Glomerular endothelial cell (primary cell): ENCODE measurements at regions not wholly inside any gene's neighbourhood (a gene's known extent, or its start where the extent isn't known, plus 50 kb on each side); places are given as distances from the start of the nearest gene placed in this dataset.

ENCODE experiments used
- DNase-seq: peaks from one replicate; pipeline ENCODE4 v3.0.0-alpha.2; 2011; ENCODE audit warnings: low read depth, low spot score; ENCODE audit errors: extremely low read depth

GRCh38 chr6:147752689-147753403, 244.4 kb downstream of the SAMD5 start:
- DNase-seq: no peak

DNA sequence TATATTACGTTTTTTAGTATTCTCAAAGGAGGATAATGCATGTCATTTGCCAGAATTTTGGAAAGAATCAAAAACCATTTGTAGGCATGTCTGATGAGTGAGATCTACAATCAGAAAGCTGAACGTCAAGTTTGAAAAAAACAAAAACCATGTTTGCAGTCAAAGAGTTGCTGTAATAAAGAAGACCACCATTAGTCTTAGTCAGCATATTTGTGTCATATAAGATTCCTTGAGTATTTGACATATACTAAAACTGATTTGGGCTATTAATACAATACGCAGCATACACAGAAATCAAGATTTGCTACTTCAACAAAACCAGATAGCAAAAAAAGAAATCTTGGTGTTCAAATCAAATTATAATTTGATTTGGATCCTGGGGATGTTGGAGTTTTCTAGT, 247.5 kb downstream of the SAMD5 start:
- DNase-seq: no peak

GRCh38 chr6:147756891-147757290, 248.4 kb downstream of the SAMD5 start:
- no peak for DNase-seq

DNA sequence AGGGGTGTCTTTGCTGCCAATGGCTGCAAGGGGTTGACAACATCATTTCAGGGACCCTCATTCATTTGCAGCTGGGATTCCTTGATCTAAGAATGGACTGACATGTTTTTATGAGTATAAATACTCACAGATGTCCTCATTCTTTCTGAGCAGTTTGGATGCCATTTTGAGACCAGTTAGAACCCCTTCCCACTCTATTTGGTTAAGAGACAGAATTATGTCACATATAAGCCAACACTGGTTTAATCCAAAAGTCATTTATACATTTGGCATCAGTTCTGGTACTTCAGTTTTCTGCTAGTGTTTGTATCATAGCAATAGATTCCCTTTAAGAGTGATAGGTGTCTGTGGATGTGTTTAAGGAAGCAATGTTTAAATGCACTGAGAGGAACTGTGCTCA, 248.8 kb downstream of the SAMD5 start:
- DNase-seq: no peak

DNA sequence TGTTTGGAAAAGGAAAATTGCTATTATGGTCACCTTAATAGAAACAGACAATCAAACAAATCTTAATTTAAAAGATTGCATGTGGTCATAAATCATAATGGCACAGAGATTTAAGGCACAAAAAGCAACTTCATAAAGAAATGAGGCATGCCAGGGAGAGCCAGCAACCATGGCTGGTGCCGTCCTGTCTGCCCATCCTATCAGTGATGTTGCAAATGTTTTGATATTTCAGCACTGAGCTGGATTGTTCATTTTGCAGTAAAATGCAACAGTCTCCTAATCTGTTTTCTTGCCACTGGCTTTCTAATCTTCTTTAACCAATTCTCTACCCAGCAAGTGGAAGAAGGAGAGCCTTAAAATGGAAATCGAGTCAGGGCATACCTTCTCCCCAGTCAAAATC, 249.8 kb downstream of the SAMD5 start:
- DNase-seq: no peak

- DNase-seq: no peak
These were observed 250.6 kb downstream of the SAMD5 start for GRCh38 chr6:147759093-147759492.

GRCh38 chr6:147759536-147759935, 251.0 kb downstream of the SAMD5 start:
- no peak for DNase-seq

- no peak for DNase-seq
These were observed 257.1 kb downstream of the SAMD5 start for GRCh38 chr6:147765541-147765940.

GRCh38 chr6:147768969-147769368, 260.5 kb downstream of the SAMD5 start:
- DNase-seq: no peak

DNA sequence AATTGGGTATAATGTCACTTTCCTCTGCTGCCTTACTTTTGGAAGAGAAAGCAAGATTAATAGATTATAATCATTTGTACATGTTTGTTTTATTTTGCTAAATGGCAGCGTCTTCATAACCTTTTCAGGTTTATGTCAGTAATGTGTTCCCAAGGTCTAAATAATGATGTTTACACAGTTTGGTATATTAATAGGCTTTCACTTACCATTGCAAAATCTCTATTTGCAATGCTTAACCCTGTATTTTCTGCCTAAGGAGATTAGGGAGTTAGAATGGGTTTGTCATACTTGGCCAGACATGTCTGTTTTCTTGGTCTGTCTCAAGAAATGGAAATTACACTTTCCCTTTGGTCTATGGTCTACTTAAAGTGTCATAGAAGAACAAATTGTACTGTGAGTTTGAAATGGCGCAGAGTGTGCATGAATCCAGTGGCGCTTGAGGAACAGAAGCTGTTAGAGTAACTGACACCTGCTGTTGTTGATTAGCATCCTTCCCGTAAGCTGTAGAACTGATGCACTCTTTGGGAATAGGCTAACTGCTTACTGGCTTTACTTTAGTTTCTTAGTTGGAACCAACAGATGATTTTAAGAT, 261.1 kb downstream of the SAMD5 start:
- DNase-seq: no peak

GRCh38 chr6:147770221-147770620, 261.7 kb downstream of the SAMD5 start:
- no peak for DNase-seq

- DNase-seq: no peak
These were observed 264.2 kb downstream of the SAMD5 start for GRCh38 chr6:147772724-147773123.

GRCh38 chr6:147774856-147775255, 266.4 kb downstream of the SAMD5 start:
- DNase-seq: no peak

GRCh38 chr6:147776631-147777213, 268.2 kb downstream of the SAMD5 start:
- no peak for DNase-seq

DNA sequence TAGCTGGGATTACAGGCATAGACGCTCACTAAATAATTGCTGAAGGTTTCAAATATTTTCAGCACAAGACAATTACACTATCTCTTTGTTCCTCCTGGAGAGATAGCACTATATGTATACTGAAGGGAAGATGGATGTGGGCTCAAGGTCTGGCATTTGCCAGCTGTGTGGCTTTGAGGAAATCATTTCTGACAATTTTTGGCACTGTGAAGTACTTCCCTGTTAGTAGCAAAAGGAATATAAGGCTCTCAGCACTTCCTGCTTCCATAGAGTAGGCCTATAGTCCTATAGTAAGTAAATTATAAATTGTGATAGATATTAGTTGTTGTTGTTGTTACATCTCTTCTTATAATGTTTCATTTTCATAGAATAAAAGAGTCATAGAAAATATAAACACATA, 271.1 kb downstream of the SAMD5 start:
- DNase-seq: no peak

- no peak for DNase-seq
These were observed 273.8 kb downstream of the SAMD5 start for GRCh38 chr6:147782302-147782701.

DNA sequence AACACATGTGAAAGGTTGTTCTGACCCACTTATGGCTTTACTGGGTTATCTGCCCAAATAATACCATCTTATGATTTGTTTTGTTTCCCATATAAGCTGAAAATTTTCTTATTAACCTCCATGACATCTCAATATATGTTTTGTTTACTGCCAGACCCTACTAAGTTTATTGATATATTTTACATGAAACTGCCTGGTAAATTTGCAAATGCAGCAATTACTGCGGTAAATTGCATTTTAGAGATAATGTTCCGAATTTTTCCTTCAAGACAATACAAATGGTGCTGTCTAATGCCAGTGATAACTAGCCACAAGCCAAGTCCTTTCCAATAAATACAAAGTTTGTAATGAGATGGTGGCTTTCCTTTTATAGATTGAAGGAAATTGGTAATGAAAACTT, 275.9 kb downstream of the SAMD5 start:
- DNase-seq: no peak

- DNase-seq: no peak
These were observed 278.9 kb downstream of the SAMD5 start for GRCh38 chr6:147787417-147787816.

- no peak for DNase-seq
These were observed 281.0 kb downstream of the SAMD5 start for GRCh38 chr6:147789430-147789947.

- no peak for DNase-seq
These were observed 285.6 kb downstream of the SAMD5 start for GRCh38 chr6:147793871-147794643.

- no peak for DNase-seq
These were observed 294.0 kb downstream of the SAMD5 start for GRCh38 chr6:147802459-147802858.
